Spleen (tissue), 11 donors: ENCODE measurements at regions not wholly inside any gene's neighbourhood (a gene's known extent, or its start where the extent isn't known, plus 50 kb on each side); places are given as distances from the start of the nearest gene placed in this dataset.

ENCODE experiments used
- DNase-seq: peaks from one replicate; pipeline ENCODE4 v3.0.0-alpha.2; 2020
- H3K27ac ChIP-seq, 8 donors: fragments of 200-600 bp; sonication (generic) in 7 of 8; 1 replicate in 4 of 8; 2 replicates in 4 of 8; pipeline versions ENCODE4 v1.5.0 to v1.8.0; 2016 to 2021; ENCODE audit warnings: inconsistent platforms in 4 of 8, mild to moderate bottlenecking in 4 of 8, moderate library complexity in 1 of 8
- H3K27me3 ChIP-seq, 7 donors: fragments of 200-600 bp; sonication (generic) in 6 of 7; replicated peaks in 1 of 7; 1 replicate in 4 of 7; 2 replicates in 3 of 7; pipeline versions ENCODE4 v1.5.0 to v1.8.0; 2016 to 2021; ENCODE audit warnings: inconsistent platforms in 3 of 7, mild to moderate bottlenecking in 1 of 7
- H3K36me3 ChIP-seq, 6 donors: fragments of 200-600 bp; sonication (generic) in 5 of 6; 1 replicate in 4 of 6; 2 replicates in 2 of 6; pipeline versions ENCODE4 v1.5.0 to v1.8.0; 2016 to 2021; ENCODE audit warnings: inconsistent platforms in 2 of 6
- H3K4me1 ChIP-seq, 6 donors: fragments of 200-600 bp; sonication (generic) in 5 of 6; 1 replicate in 3 of 6; 2 replicates in 3 of 6; pipeline versions ENCODE4 v1.5.0 to v1.8.0; 2016 to 2021; ENCODE audit warnings: inconsistent platforms in 3 of 6
- H3K4me3 ChIP-seq, 8 donors: fragments of 200-600 bp; sonication (generic) in 7 of 8; 1 replicate in 4 of 8; 2 replicates in 4 of 8; pipeline versions ENCODE4 v1.5.0 to v1.8.0; 2016 to 2021; ENCODE audit warnings: inconsistent platforms in 4 of 8, mild to moderate bottlenecking in 4 of 8, moderate library complexity in 2 of 8
- H3K9me3 ChIP-seq, 8 donors: fragments of 200-600 bp; sonication (generic) in 7 of 8; 1 replicate in 4 of 8; 2 replicates in 4 of 8; pipeline versions ENCODE4 v1.5.0 to v1.8.0; 2016 to 2021; ENCODE audit warnings: inconsistent platforms in 4 of 8
- POLR2A ChIP-seq, 3 donors: fragments of 450-650 bp; IDR thresholded peaks; one replicate each; pipeline ENCODE4 v1.5.1; 2017; ENCODE audit warnings: antibody characterized with exemption in 3 of 3, mild to moderate bottlenecking in 1 of 3
- POLR2AphosphoS5 ChIP-seq, 3 donors: sonication (generic); formaldehyde crosslinking; IDR thresholded peaks; one replicate each; pipeline ENCODE4 v1.5.1; 2017; ENCODE audit warnings: antibody characterized with exemption in 3 of 3
- WGBS, 5 donors: extraction: QIAGEN DNeasy Blood & Tissue Kit in 3 of 5; methylation state at CpG; one replicate each; pipeline versions ENCODE4 v1.1.5 to v1.1.7; 2013 to 2018; 5-methylcytosine and 5-hydroxymethylcytosine counted together
- intact Hi-C: fragments of 100-400 bp; cut with DNase I; formaldehyde crosslinking; loops from one replicate; pipeline ENCODE4 v1.15.0; 2023; ENCODE audit warnings: low total_unique reads
- TF ChIP-seq, protein P1 (sequence below), 11 experiments: fragments of 200-600 bp in 7 of 11; fragments of 450-650 bp in 4 of 11; sonication (generic) in 4 of 11; IDR thresholded peaks in 8 of 11; conservative IDR thresholded peaks in 3 of 11; 1 replicate in 7 of 11; 2 replicates in 4 of 11; pipeline versions ENCODE4 v1.4.0 to v1.8.0; 2016 to 2021; ENCODE audit warnings: antibody characterized with exemption in 11 of 11, inconsistent platforms in 4 of 11, mild to moderate bottlenecking in 1 of 11
- donor health status: healthy with polysubstance abuse.
- donor health status: DM: no; HTN: no; CAD: no; lungs with moderate emphysema.
- donor health status: DM: no; HTN: no; CAD: no.
- donor health status: Bipolar disorder and iron deficiency.
- donor health status: healthy.
- donor health status: DM: no; HTN: no; CAD: no.
- donor health status: DM: yes; HTN: yes; CAD: no.

- WGBS, 5 donors, result 78 to 95% (median 83%) methylated on average over 5 of the region's 5 CpGs
- Histone ChIP-seq H3K4me3 (no peak overlapping the region), H3K36me3 (no peaks in the 10 kb centered on the region), H3K27me3 (no peaks in the 10 kb centered on the region), H3K27ac (no peak overlapping the region), H3K4me1 (peaks cover 0 to 12% (median 0%) of the 10 kb centered on the region in 6 donors), H3K9me3 (peaks cover 0 to 47% (median 24%) of the 10 kb centered on the region in 8 donors)
- intact Hi-C loops, result no loop called here
- TF ChIP-seq POLR2AphosphoS5 (IDR thresholded peaks at IDR 0.05), result no peak
- no peak for DNase-seq
Measured at GRCh38 chr18:66687635-66688034, 83.7 kb upstream of the CDH19 start.

GRCh38 chr18:66682855-66683322, 79.0 kb upstream of the CDH19 start:
- TF ChIP-seq, protein P1, sequence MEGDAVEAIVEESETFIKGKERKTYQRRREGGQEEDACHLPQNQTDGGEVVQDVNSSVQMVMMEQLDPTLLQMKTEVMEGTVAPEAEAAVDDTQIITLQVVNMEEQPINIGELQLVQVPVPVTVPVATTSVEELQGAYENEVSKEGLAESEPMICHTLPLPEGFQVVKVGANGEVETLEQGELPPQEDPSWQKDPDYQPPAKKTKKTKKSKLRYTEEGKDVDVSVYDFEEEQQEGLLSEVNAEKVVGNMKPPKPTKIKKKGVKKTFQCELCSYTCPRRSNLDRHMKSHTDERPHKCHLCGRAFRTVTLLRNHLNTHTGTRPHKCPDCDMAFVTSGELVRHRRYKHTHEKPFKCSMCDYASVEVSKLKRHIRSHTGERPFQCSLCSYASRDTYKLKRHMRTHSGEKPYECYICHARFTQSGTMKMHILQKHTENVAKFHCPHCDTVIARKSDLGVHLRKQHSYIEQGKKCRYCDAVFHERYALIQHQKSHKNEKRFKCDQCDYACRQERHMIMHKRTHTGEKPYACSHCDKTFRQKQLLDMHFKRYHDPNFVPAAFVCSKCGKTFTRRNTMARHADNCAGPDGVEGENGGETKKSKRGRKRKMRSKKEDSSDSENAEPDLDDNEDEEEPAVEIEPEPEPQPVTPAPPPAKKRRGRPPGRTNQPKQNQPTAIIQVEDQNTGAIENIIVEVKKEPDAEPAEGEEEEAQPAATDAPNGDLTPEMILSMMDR (IDR thresholded peaks at IDR 0.05 in 8 of 11, conservative IDR thresholded peaks at IDR 0.05 in 3 of 11), result no peak
- TF ChIP-seq POLR2A (IDR thresholded peaks at IDR 0.05) (no peak), POLR2AphosphoS5 (IDR thresholded peaks at IDR 0.05) (peak in 1 of 3 donors; percentile 47)
- peak overlapping the region in 6 of 8 donors; percentile 40 to 72 (median 58) for H3K27ac ChIP-seq
- H3K27me3 ChIP-seq, result no peaks in the 10 kb centered on the region
- H3K9me3 ChIP-seq, result peaks cover 0 to 26% (median 17%) of the 10 kb centered on the region in 8 donors
- no peaks in the 10 kb centered on the region for H3K36me3 ChIP-seq
- WGBS, 5 donors, result 1 to 6% (median 2%) methylated on average over 5 of the region's 5 CpGs
- H3K4me1 ChIP-seq, result peaks cover 0 to 13% (median 0%) of the 10 kb centered on the region in 6 donors
- H3K4me3 ChIP-seq, result peak overlapping the region in 2 of 8 donors; percentile 7 to 43
- DNase-seq, result no peak
- intact Hi-C loops, result no loop called here

DNA sequence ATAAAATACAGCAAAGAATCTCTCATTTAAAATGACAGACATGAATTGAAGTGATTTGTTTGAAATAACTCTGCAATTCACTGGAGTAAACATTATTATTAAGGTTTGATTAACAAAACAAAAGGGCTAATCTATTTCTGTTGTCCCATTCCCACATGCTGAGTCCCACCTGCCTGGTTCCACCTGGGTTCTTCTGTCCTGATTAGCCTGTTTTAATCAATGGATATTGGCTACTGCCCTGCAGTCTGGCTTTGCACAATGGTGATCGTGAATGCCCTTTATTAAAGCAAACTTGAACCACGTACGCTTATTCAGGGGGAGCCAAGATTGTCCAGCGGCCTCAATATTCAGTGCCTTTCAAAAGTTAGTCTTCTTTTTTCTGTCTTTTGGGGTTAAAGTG, 72.8 kb upstream of the CDH19 start:
- H3K4me1 ChIP-seq, result no peaks in the 10 kb centered on the region
- WGBS, 5 donors, result 84 to 94% (median 91%) methylated on average over 4 of the region's 4 CpGs

GRCh38 chr18:66674286-66674685, 70.4 kb upstream of the CDH19 start:
- Histone ChIP-seq H3K27ac (no peak overlapping the region), H3K9me3 (peaks cover 0 to 15% (median 6%) of the 10 kb centered on the region in 8 donors), H3K4me1 (no peaks in the 10 kb centered on the region), H3K27me3 (no peaks in the 10 kb centered on the region), H3K36me3 (no peaks in the 10 kb centered on the region), H3K4me3 (no peak overlapping the region)
- TF ChIP-seq POLR2A (IDR thresholded peaks at IDR 0.05), result no peak
- no peak for TF ChIP-seq POLR2AphosphoS5 (IDR thresholded peaks at IDR 0.05)
- TF ChIP-seq, protein P1 (IDR thresholded peaks at IDR 0.05 in 8 of 11, conservative IDR thresholded peaks at IDR 0.05 in 3 of 11), result no peak
- 50 to 64% (median 58%) methylated on average over 2 of the region's 2 CpGs for WGBS, 5 donors
- intact Hi-C loops, result no loop called here
- DNase-seq, result no peak

More for the DNA sequence above, 72.8 kb upstream of the CDH19 start:
- intact Hi-C loops, result no loop called here
- Histone ChIP-seq H3K27ac (no peak overlapping the region), H3K36me3 (no peaks in the 10 kb centered on the region), H3K27me3 (no peaks in the 10 kb centered on the region), H3K9me3 (peaks cover 0 to 15% (median 6%) of the 10 kb centered on the region in 8 donors), H3K4me3 (no peak overlapping the region)
- no peak for DNase-seq
- no peak for TF ChIP-seq POLR2A (IDR thresholded peaks at IDR 0.05)
- TF ChIP-seq, protein P1 (IDR thresholded peaks at IDR 0.05 in 8 of 11, conservative IDR thresholded peaks at IDR 0.05 in 3 of 11), result no peak
- TF ChIP-seq POLR2AphosphoS5 (IDR thresholded peaks at IDR 0.05), result no peak

DNA sequence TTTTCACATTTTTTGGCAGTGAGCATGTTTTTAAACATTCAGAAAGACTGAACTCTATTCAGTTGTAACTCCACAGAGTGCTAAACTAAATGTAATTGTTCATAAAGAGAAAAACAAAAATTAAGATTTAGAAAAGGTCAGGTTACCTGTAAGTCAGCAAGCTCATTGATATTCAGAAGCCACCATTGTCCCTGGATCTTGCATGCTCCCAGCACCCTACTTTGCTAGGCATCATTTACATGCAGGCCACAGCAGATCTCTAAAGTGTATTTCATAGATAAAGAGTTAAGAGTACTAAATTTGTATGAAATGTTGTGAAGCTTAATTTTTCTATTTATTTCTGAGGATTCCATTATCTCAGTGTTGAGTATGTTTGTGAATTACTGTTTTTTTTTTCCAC, 64.8 kb upstream of the CDH19 start:
- TF ChIP-seq POLR2A (IDR thresholded peaks at IDR 0.05) (no peak), POLR2AphosphoS5 (IDR thresholded peaks at IDR 0.05) (no peak)
- TF ChIP-seq, protein P1 (IDR thresholded peaks at IDR 0.05 in 8 of 11, conservative IDR thresholded peaks at IDR 0.05 in 3 of 11), result no peak
- Histone ChIP-seq H3K4me1 (no peaks in the 10 kb centered on the region), H3K9me3 (no peaks in the 10 kb centered on the region), H3K36me3 (no peaks in the 10 kb centered on the region), H3K27me3 (no peaks in the 10 kb centered on the region), H3K4me3 (no peak overlapping the region), H3K27ac (no peak overlapping the region)
- intact Hi-C loops, result no loop called here
- no peak for DNase-seq
